Right ventricle myocardium superior (tissue), 1 donor: ENCODE measurements at regions not wholly inside any gene's neighbourhood (a gene's known extent, or its start where the extent isn't known, plus 50 kb on each side); places are given as distances from the start of the nearest gene placed in this dataset.
"Not testable (repeated sequence)": the region's sequence is repeated elsewhere in the genome, so short reads cannot be mapped to it uniquely, and the experiment has no call there.

Experiments
- ATAC-seq: fragments of 200-7000 bp; cut with Tn5 transposase; one replicate; pipeline ENCODE4 v1.9.1; 2020; ENCODE audit warnings: mild to moderate bottlenecking; ENCODE audit not compliant: poor library complexity
- DNase-seq: peaks from one replicate; pipeline ENCODE4 v3.0.0-alpha.2; 2020
- intact Hi-C: fragments of 100-400 bp; cut with DNase I; formaldehyde crosslinking; loops from one replicate; pipeline ENCODE4 v1.11.2; 2022
- donor health status: DM: no; HTN: yes; CAD: no; lungs with severe emphysema.

- DNase-seq (no peak), ATAC-seq (no peak)
- intact Hi-C loops: no loop called here
These were observed 74.7 kb upstream of the TBL1X start for GRCh38 chrX:9390121-9390520.

GRCh38 chrX:9390693-9391368, 74.0 kb upstream of the TBL1X start:
- intact Hi-C loops: no loop called here
- ATAC-seq (no peak), DNase-seq (no peak)

- intact Hi-C loops: no loop called here
- ATAC-seq (no peak), DNase-seq (no peak)
These were observed 72.4 kb upstream of the TBL1X start for GRCh38 chrX:9392445-9392844.

GRCh38 chrX:9393571-9393970, 71.3 kb upstream of the TBL1X start:
- no peak for DNase-seq
- no peak for ATAC-seq
- intact Hi-C loops: no loop called here

GRCh38 chrX:9394212-9394611, 70.6 kb upstream of the TBL1X start:
- intact Hi-C loops: no loop called here
- DNase-seq: no peak
- ATAC-seq: no peak

GRCh38 chrX:9396930-9397329, 67.9 kb upstream of the TBL1X start:
- ATAC-seq (no peak), DNase-seq (no peak)
- intact Hi-C loops: no loop called here

GRCh38 chrX:9401051-9401450, 63.8 kb upstream of the TBL1X start:
- ATAC-seq (no peak), DNase-seq (no peak)
- intact Hi-C loops: no loop called here

- no peak for ATAC-seq
- intact Hi-C loops: no loop called here
- no peak for DNase-seq
These were observed 61.5 kb upstream of the TBL1X start for GRCh38 chrX:9403374-9403773.

GRCh38 chrX:9405635-9406034, 59.2 kb upstream of the TBL1X start:
- DNase-seq: not testable (repeated sequence)

GRCh38 chrX:9410889-9411288, 54.0 kb upstream of the TBL1X start:
- intact Hi-C loops, ATAC-seq, DNase-seq: not testable (repeated sequence)

More at GRCh38 chrX:9405635-9406034, 59.2 kb upstream of the TBL1X start:
- ATAC-seq, intact Hi-C loops: not testable (repeated sequence)

- ATAC-seq, intact Hi-C loops, DNase-seq: not testable (repeated sequence)
These were observed 53.2 kb upstream of the TBL1X start for GRCh38 chrX:9411682-9412081.

- ATAC-seq (no peak), DNase-seq (no peak)
- intact Hi-C loops: no loop called here
These were observed 50.4 kb upstream of the TBL1X start for GRCh38 chrX:9414416-9414815.
